ENCODE measurements at regions not wholly inside any gene's neighbourhood (a gene's known extent, or its start where the extent isn't known, plus 50 kb on each side); places are given as distances from the start of the nearest gene placed in this dataset.

DNA sequence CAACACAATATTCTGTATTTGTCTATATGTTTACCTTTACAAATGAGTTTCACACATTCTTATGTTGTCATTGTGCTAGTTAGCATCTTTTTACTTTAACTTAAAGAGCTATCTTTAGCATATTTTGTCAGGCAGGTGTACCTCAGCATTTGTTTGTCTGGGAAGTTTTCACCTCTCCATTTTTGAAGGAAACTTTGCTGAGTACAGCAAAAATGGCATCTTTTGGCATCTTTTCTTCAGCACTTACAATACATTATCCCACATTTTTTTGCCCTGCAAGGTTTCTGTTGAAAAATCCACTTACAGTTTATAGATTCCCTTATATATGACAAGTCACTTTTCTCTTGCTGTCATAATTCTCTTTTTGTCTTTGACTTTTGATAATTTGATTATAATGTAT is 171.3 kb upstream of the XIRP2 start (continued):
- no peak for TF ChIP-seq CBX3 (IDR thresholded peaks at IDR 0.05; ENCODE audit: low read depth)
- TF ChIP-seq FOSL1 (IDR thresholded peaks at IDR 0.05; ENCODE audit: low read depth): no peak
- TF ChIP-seq, protein P1, sequence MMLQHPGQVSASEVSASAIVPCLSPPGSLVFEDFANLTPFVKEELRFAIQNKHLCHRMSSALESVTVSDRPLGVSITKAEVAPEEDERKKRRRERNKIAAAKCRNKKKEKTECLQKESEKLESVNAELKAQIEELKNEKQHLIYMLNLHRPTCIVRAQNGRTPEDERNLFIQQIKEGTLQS (IDR thresholded peaks at IDR 0.05): no peak
- TF ChIP-seq POLR2A (IDR thresholded peaks at IDR 0.05; ENCODE audit: borderline replicate concordance, extremely low read depth, insufficient read depth, insufficient read length): no peak
- TF ChIP-seq, protein P2, sequence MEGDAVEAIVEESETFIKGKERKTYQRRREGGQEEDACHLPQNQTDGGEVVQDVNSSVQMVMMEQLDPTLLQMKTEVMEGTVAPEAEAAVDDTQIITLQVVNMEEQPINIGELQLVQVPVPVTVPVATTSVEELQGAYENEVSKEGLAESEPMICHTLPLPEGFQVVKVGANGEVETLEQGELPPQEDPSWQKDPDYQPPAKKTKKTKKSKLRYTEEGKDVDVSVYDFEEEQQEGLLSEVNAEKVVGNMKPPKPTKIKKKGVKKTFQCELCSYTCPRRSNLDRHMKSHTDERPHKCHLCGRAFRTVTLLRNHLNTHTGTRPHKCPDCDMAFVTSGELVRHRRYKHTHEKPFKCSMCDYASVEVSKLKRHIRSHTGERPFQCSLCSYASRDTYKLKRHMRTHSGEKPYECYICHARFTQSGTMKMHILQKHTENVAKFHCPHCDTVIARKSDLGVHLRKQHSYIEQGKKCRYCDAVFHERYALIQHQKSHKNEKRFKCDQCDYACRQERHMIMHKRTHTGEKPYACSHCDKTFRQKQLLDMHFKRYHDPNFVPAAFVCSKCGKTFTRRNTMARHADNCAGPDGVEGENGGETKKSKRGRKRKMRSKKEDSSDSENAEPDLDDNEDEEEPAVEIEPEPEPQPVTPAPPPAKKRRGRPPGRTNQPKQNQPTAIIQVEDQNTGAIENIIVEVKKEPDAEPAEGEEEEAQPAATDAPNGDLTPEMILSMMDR (IDR thresholded peaks at IDR 0.05 in 2 of 3, conservative IDR thresholded peaks at IDR 0.05 in 1 of 3; ENCODE audit: borderline replicate concordance in 1 of 3, insufficient read depth in 1 of 3, low read depth in 2 of 3, low read length in 2 of 3): no peak
- no peak for TF ChIP-seq JUND (IDR thresholded peaks at IDR 0.05)
- no peak for TF ChIP-seq ZFX (IDR thresholded peaks at IDR 0.05)
- no peak for TF ChIP-seq SIN3A (IDR thresholded peaks at IDR 0.05; ENCODE audit: low read depth)
- no peak for TF ChIP-seq CEBPB (IDR thresholded peaks at IDR 0.05; ENCODE audit: low read depth)
- TF ChIP-seq ZNF274 (IDR thresholded peaks at IDR 0.05; ENCODE audit: low read depth, low read length): no peak
- no peak for TF ChIP-seq EZH2phosphoT487 (IDR thresholded peaks at IDR 0.05; ENCODE audit: borderline replicate concordance)
- TF ChIP-seq SP1 (IDR thresholded peaks at IDR 0.05; ENCODE audit: low read depth): no peak

DNA sequence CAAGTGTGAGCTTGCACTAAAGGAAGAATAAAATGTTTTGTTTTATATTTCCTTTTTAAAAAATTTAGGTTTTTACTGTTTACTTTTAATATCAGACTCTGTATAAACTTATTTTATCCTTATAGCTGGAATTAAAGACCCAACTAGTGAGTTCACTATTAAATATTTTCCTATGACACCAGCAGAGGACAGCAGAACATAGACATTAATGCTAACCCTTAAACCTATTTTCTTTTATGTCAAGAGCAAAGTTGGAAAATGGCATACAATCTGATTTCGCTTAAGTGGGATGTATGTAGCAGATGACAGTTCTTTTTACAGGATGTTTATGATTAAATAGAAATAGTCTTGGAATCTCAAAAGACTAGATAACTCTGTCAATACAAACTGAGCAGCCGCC is 188.2 kb upstream of the XIRP2 start:
- Histone ChIP-seq H3K27ac (ENCODE audit: low read depth, low read length) (no peak overlapping the region), H3K4me1 (ENCODE audit: control insufficient read depth in 1 of 2, insufficient read depth in 2 of 2, low read length in 2 of 2) (no peaks in the 10 kb centered on the region), H3K9ac (ENCODE audit: low read length) (no peak overlapping the region), H3K9me2 (ENCODE audit: insufficient read depth) (no peaks in the 10 kb centered on the region), H3K4me2 (ENCODE audit: low read length) (no peak overlapping the region), H3K9me3 (ENCODE audit: control insufficient read depth in 1 of 2, insufficient read depth in 1 of 2, low read depth in 1 of 2, low read length in 2 of 2) (peaks cover 0 to 3% of the 10 kb centered on the region in 2 experiments; a peak in 1 of 4 replicates), H3K36me3 (ENCODE audit: control insufficient read depth in 1 of 2, insufficient read depth in 2 of 2, low read length in 2 of 2) (no peaks in the 10 kb centered on the region), H4K20me1 (ENCODE audit: insufficient read depth) (no peaks in the 10 kb centered on the region), H3K4me3 (replicated peaks in 1 of 2; ENCODE audit: low read depth in 1 of 2, low read length in 2 of 2) (no peak overlapping the region), H3K79me2 (ENCODE audit: insufficient read depth, low read length) (no peaks in the 10 kb centered on the region), H3K27me3 (ENCODE audit: insufficient read depth, low read length) (no peaks in the 10 kb centered on the region), H2AFZ (ENCODE audit: low read depth, low read length, poor library complexity, severe bottlenecking) (no peak overlapping the region)
- DNase-seq (ENCODE audit: low read depth, low spot score) (no peak), ATAC-seq (no peak)
- TF ChIP-seq ELF1 (IDR thresholded peaks at IDR 0.05; ENCODE audit: borderline replicate concordance, low read depth): no peak
- RAD21 ChIA-PET (ENCODE audit: low non-redundant PET in 1 of 2, low total read pairs in 2 of 2, uncharacterized antibody in 2 of 2, unreplicated experiment in 2 of 2): no interaction called here
- intact Hi-C loops (cut with micrococcal nuclease): no loop called here
- BruUV-seq (replicated peaks): no TSS peak
- POLR2A ChIA-PET: no interaction called here
- CTCF ChIA-PET: interaction anchor here (0.6 kb wide), 1 partner anchor 1419 kb away, joined by 3 read pairs; no protein-coding TSS in a partner anchor
